SJSA1 (cell line): ENCODE measurements at regions not wholly inside any gene's neighbourhood (a gene's known extent, or its start where the extent isn't known, plus 50 kb on each side); places are given as distances from the start of the nearest gene placed in this dataset.

Source experiments
- DNase-seq, 2 experiments: peaks; one replicate each; pipeline ENCODE4 v3.0.0-alpha.2; 2015 to 2020; ENCODE audit warnings: low spot score in 2 of 2, low read depth in 1 of 2
- H3K27ac ChIP-seq: fragments of 250-450 bp; sonication (Bioruptor Pico); 2 replicates; pipeline ENCODE4 v1.5.1; 2020; ENCODE audit warnings: mild to moderate bottlenecking, moderate library complexity
- H3K27me3 ChIP-seq: fragments of 250-450 bp; sonication (Bioruptor Pico); replicated peaks from 2 replicates; pipeline ENCODE4 v1.5.1; 2020; ENCODE audit warnings: mild to moderate bottlenecking, moderate library complexity
- H3K36me3 ChIP-seq: fragments of 250-450 bp; sonication (Bioruptor Pico); 2 replicates; pipeline ENCODE4 v1.5.1; 2020; ENCODE audit warnings: mild to moderate bottlenecking
- H3K4me1 ChIP-seq: fragments of 250-450 bp; sonication (Bioruptor Pico); replicated peaks from 2 replicates; pipeline ENCODE4 v1.6.1; 2021; ENCODE audit warnings: mild to moderate bottlenecking
- H3K4me3 ChIP-seq: fragments of 250-450 bp; sonication (Bioruptor Pico); 2 replicates; pipeline ENCODE4 v1.5.1; 2020; ENCODE audit warnings: mild to moderate bottlenecking
- H3K9me3 ChIP-seq: fragments of 250-450 bp; sonication (Bioruptor Pico); replicated peaks from 2 replicates; pipeline ENCODE4 v1.5.1; 2020; ENCODE audit warnings: mild to moderate bottlenecking

- Histone ChIP-seq H3K4me3 (no peak overlapping the region), H3K9me3 (no peaks in the 10 kb centered on the region), H3K4me1 (no peaks in the 10 kb centered on the region), H3K27ac (no peak overlapping the region), H3K36me3 (no peaks in the 10 kb centered on the region), H3K27me3 (no peaks in the 10 kb centered on the region)
- DNase-seq = no peak
Observed at GRCh38 chr3:6512172-6512800, 348.6 kb upstream of the GRM7 start.

GRCh38 chr3:6516143-6516542 lies 344.8 kb upstream of the GRM7 start:
- H3K9me3 ChIP-seq = no peaks in the 10 kb centered on the region
- H3K27me3 ChIP-seq = no peaks in the 10 kb centered on the region
- DNase-seq = no peak
- H3K27ac ChIP-seq = no peak overlapping the region
- no peaks in the 10 kb centered on the region for H3K4me1 ChIP-seq
- H3K4me3 ChIP-seq = no peak overlapping the region
- H3K36me3 ChIP-seq = no peaks in the 10 kb centered on the region

- no peaks in the 10 kb centered on the region for H3K9me3 ChIP-seq
- no peak for DNase-seq
- H3K4me3 ChIP-seq = no peak overlapping the region
- no peaks in the 10 kb centered on the region for H3K4me1 ChIP-seq
- no peak overlapping the region for H3K27ac ChIP-seq
- H3K36me3 ChIP-seq = no peaks in the 10 kb centered on the region
- no peaks in the 10 kb centered on the region for H3K27me3 ChIP-seq
Observed at GRCh38 chr3:6516694-6517093, 344.2 kb upstream of the GRM7 start.

- no peaks in the 10 kb centered on the region for H3K4me1 ChIP-seq
- H3K9me3 ChIP-seq = no peaks in the 10 kb centered on the region
- no peak overlapping the region for H3K4me3 ChIP-seq
- no peak overlapping the region for H3K27ac ChIP-seq
- H3K27me3 ChIP-seq = no peaks in the 10 kb centered on the region
- no peaks in the 10 kb centered on the region for H3K36me3 ChIP-seq
- DNase-seq = no peak
Observed at GRCh38 chr3:6518709-6519345, 342.1 kb upstream of the GRM7 start.

GRCh38 chr3:6521369-6522113 lies 339.4 kb upstream of the GRM7 start:
- no peak overlapping the region for H3K27ac ChIP-seq
- H3K4me1 ChIP-seq = no peaks in the 10 kb centered on the region
- H3K36me3 ChIP-seq = no peaks in the 10 kb centered on the region
- no peak for DNase-seq
- H3K27me3 ChIP-seq = no peaks in the 10 kb centered on the region
- no peaks in the 10 kb centered on the region; the same call in 1 of the 2 replicates for H3K9me3 ChIP-seq
- H3K4me3 ChIP-seq = no peak overlapping the region

GRCh38 chr3:6522191-6522590 lies 338.7 kb upstream of the GRM7 start:
- Histone ChIP-seq H3K27me3 (no peaks in the 10 kb centered on the region), H3K36me3 (no peaks in the 10 kb centered on the region), H3K4me1 (no peaks in the 10 kb centered on the region), H3K4me3 (no peak overlapping the region), H3K27ac (no peak overlapping the region), H3K9me3 (no peaks in the 10 kb centered on the region; the same call in 1 of the 2 replicates)
- DNase-seq = no peak

- no peaks in the 10 kb centered on the region for H3K27me3 ChIP-seq
- H3K9me3 ChIP-seq = no peaks in the 10 kb centered on the region; the same call in 1 of the 2 replicates
- H3K27ac ChIP-seq = no peak overlapping the region
- no peaks in the 10 kb centered on the region for H3K4me1 ChIP-seq
- H3K4me3 ChIP-seq = no peak overlapping the region
- no peaks in the 10 kb centered on the region for H3K36me3 ChIP-seq
- DNase-seq = no peak
Observed at GRCh38 chr3:6523043-6523442, 337.9 kb upstream of the GRM7 start.

- no peak overlapping the region for H3K4me3 ChIP-seq
- H3K27me3 ChIP-seq = no peaks in the 10 kb centered on the region
- no peaks in the 10 kb centered on the region for H3K36me3 ChIP-seq
- H3K27ac ChIP-seq = no peak overlapping the region
- no peak for DNase-seq
- no peaks in the 10 kb centered on the region for H3K4me1 ChIP-seq
- H3K9me3 ChIP-seq = no peaks in the 10 kb centered on the region; the same call in 1 of the 2 replicates
Observed at GRCh38 chr3:6524479-6524878, 336.4 kb upstream of the GRM7 start.

- no peak for DNase-seq
- Histone ChIP-seq H3K4me3 (no peak overlapping the region), H3K36me3 (no peaks in the 10 kb centered on the region), H3K9me3 (no peaks in the 10 kb centered on the region; the same call in 1 of the 2 replicates), H3K27me3 (no peaks in the 10 kb centered on the region), H3K4me1 (no peaks in the 10 kb centered on the region), H3K27ac (no peak overlapping the region)
Observed at GRCh38 chr3:6526321-6526720, 334.6 kb upstream of the GRM7 start.

GRCh38 chr3:6526861-6527260 lies 334.1 kb upstream of the GRM7 start:
- no peaks in the 10 kb centered on the region for H3K36me3 ChIP-seq
- H3K27ac ChIP-seq = no peak overlapping the region
- no peaks in the 10 kb centered on the region; the same call in 1 of the 2 replicates for H3K9me3 ChIP-seq
- H3K4me3 ChIP-seq = no peak overlapping the region
- H3K4me1 ChIP-seq = no peaks in the 10 kb centered on the region
- DNase-seq = no peak
- no peaks in the 10 kb centered on the region for H3K27me3 ChIP-seq

- DNase-seq = no peak
- no peak overlapping the region for H3K27ac ChIP-seq
- no peaks in the 10 kb centered on the region; the same call in 1 of the 2 replicates for H3K9me3 ChIP-seq
- H3K27me3 ChIP-seq = no peaks in the 10 kb centered on the region
- H3K36me3 ChIP-seq = no peaks in the 10 kb centered on the region
- H3K4me1 ChIP-seq = no peaks in the 10 kb centered on the region
- H3K4me3 ChIP-seq = no peak overlapping the region
Observed at GRCh38 chr3:6528951-6529350, 332.0 kb upstream of the GRM7 start.

GRCh38 chr3:6531153-6531552 lies 329.8 kb upstream of the GRM7 start:
- Histone ChIP-seq H3K4me1 (no peaks in the 10 kb centered on the region), H3K27ac (no peak overlapping the region), H3K9me3 (no peaks in the 10 kb centered on the region; the same call in 1 of the 2 replicates), H3K27me3 (no peaks in the 10 kb centered on the region), H3K4me3 (no peak overlapping the region), H3K36me3 (no peaks in the 10 kb centered on the region)
- DNase-seq = no peak

GRCh38 chr3:6532101-6532500 lies 328.8 kb upstream of the GRM7 start:
- Histone ChIP-seq H3K36me3 (no peaks in the 10 kb centered on the region), H3K9me3 (no peaks in the 10 kb centered on the region), H3K4me3 (no peak overlapping the region), H3K4me1 (no peaks in the 10 kb centered on the region), H3K27ac (no peak overlapping the region), H3K27me3 (no peaks in the 10 kb centered on the region)
- DNase-seq = no peak

- Histone ChIP-seq H3K27ac (no peak overlapping the region), H3K27me3 (no peaks in the 10 kb centered on the region), H3K4me1 (no peaks in the 10 kb centered on the region), H3K4me3 (no peak overlapping the region), H3K36me3 (no peaks in the 10 kb centered on the region), H3K9me3 (no peaks in the 10 kb centered on the region)
- DNase-seq = no peak
Observed at GRCh38 chr3:6540981-6541380, 319.9 kb upstream of the GRM7 start.
